Uterus (tissue), 2 donors: ENCODE measurements at regions not wholly inside any gene's neighbourhood (a gene's known extent, or its start where the extent isn't known, plus 50 kb on each side); places are given as distances from the start of the nearest gene placed in this dataset.

Experiments used
- POLR2A ChIP-seq, 2 donors: fragments of 450-650 bp; IDR thresholded peaks; one replicate each; pipeline ENCODE4 v1.6.1; 2016; ENCODE audit warnings: antibody characterized with exemption in 2 of 2, mild to moderate bottlenecking in 1 of 2, moderate library complexity in 1 of 2
- TF ChIP-seq, protein P1 (sequence below), 4 experiments: fragments of 200-600 bp in 2 of 4; fragments of 450-650 bp in 2 of 4; sonication (generic) in 2 of 4; IDR thresholded peaks; one replicate each; pipeline ENCODE4 v1.5.1; 2016 to 2019; ENCODE audit warnings: antibody characterized with exemption in 4 of 4, mild to moderate bottlenecking in 2 of 4, moderate library complexity in 1 of 4

DNA sequence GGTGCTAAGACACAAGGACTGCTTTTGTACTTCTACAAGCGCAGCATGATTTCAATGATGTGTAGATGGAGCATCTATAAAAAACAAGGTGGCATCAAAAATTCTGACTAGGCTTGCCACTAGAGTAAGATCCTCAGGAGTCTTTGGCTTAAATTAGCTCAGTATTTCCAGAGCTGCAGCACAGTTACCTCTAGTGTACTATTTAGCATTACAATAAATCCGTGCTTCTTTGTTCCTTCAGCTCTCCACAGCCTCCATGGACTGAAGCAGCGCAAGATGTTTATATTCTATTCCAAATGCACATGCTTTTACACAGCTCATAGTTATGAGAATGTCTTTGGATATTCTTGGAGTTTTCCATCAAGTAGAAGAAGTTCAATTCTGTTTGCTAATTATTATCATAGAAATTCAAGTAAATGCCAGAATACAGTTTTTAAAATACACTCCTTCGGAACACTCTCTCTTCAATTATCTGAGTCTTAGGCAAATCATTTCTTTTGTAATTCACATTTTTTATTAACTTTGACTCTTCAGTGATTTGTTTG lies 1133.0 kb upstream of the LRRTM1 start:
- TF ChIP-seq, protein P1, sequence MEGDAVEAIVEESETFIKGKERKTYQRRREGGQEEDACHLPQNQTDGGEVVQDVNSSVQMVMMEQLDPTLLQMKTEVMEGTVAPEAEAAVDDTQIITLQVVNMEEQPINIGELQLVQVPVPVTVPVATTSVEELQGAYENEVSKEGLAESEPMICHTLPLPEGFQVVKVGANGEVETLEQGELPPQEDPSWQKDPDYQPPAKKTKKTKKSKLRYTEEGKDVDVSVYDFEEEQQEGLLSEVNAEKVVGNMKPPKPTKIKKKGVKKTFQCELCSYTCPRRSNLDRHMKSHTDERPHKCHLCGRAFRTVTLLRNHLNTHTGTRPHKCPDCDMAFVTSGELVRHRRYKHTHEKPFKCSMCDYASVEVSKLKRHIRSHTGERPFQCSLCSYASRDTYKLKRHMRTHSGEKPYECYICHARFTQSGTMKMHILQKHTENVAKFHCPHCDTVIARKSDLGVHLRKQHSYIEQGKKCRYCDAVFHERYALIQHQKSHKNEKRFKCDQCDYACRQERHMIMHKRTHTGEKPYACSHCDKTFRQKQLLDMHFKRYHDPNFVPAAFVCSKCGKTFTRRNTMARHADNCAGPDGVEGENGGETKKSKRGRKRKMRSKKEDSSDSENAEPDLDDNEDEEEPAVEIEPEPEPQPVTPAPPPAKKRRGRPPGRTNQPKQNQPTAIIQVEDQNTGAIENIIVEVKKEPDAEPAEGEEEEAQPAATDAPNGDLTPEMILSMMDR (IDR thresholded peaks at IDR 0.05): no peak
- TF ChIP-seq POLR2A (IDR thresholded peaks at IDR 0.05): no peak
